Mesendoderm (in vitro differentiated cells): ENCODE measurements at regions not wholly inside any gene's neighbourhood (a gene's known extent, or its start where the extent isn't known, plus 50 kb on each side); places are given as distances from the start of the nearest gene placed in this dataset. TPM values are rescaled to one million over a fixed set of nuclear protein-coding genes. Genes with fewer than 3 reads are reported as not detected.

Experiments used
- small RNA-seq: library from polyadenylated mRNA; stranded (forward); fragments of <200 nt; extraction: miRNeasy Mini kit (QIAGEN cat#:217004); gene quantifications from one replicate; pipeline ENCODE3, GENCODE V24; 2013; ENCODE audit not compliant: insufficient read depth

Small RNAs in the stretch of these regions (small RNA-seq; reads per million reads assigned to genes)
- not detected for gene PARP1P2
